GM23338 (cell line): ENCODE measurements at regions not wholly inside any gene's neighbourhood (a gene's known extent, or its start where the extent isn't known, plus 50 kb on each side); places are given as distances from the start of the nearest gene placed in this dataset.

ENCODE experiments used
- CREB1 ChIP-seq: fragments of 250-450 bp; sonication (Bioruptor Pico); IDR thresholded peaks from 2 replicates; pipeline ENCODE4 v1.5.0; 2020; ENCODE audit warnings: low read depth, mild to moderate bottlenecking, moderate library complexity
- ETS1 ChIP-seq: IDR thresholded peaks from 2 replicates; pipeline ENCODE4 v1.6.1; 2016; ENCODE audit warnings: antibody characterized with exemption
- EZH2 ChIP-seq: fragments of 200-600 bp; sonication (generic); IDR thresholded peaks from one replicate; pipeline ENCODE4 v1.8.0; 2017; ENCODE audit warnings: antibody characterized with exemption, mild to moderate bottlenecking, low read depth; ENCODE audit not compliant: unreplicated experiment
- EZH2phosphoT487 ChIP-seq: fragments of 200-600 bp; sonication (generic); IDR thresholded peaks from one replicate; pipeline ENCODE4 v1.8.1; 2018; ENCODE audit warnings: antibody characterized with exemption; ENCODE audit not compliant: unreplicated experiment
- JUNB ChIP-seq: IDR thresholded peaks from one replicate; pipeline ENCODE4 v1.6.1; 2016; ENCODE audit warnings: antibody characterized with exemption; ENCODE audit not compliant: unreplicated experiment
- NANOG ChIP-seq: IDR thresholded peaks from 2 replicates; pipeline ENCODE4 v1.6.1; 2016; ENCODE audit warnings: antibody characterized with exemption, borderline replicate concordance
- POLR2AphosphoS5 ChIP-seq: IDR thresholded peaks from 2 replicates; pipeline ENCODE4 v1.6.1; 2016; ENCODE audit warnings: antibody characterized with exemption, low read depth
- STAT1 ChIP-seq: IDR thresholded peaks from one replicate; pipeline ENCODE4 v1.6.1; 2016; ENCODE audit warnings: antibody characterized with exemption; ENCODE audit not compliant: unreplicated experiment
- ZNF114 ChIP-seq: fragments of 250-450 bp; sonication (Bioruptor Pico); IDR thresholded peaks from 2 replicates; pipeline ENCODE4 v1.5.0; 2020; ENCODE audit warnings: mild to moderate bottlenecking, moderate library complexity
- ZNF331 ChIP-seq: fragments of 250-450 bp; sonication (Bioruptor Pico); IDR thresholded peaks from 2 replicates; pipeline ENCODE4 v1.5.0; 2020; ENCODE audit warnings: low read depth, mild to moderate bottlenecking, moderate library complexity
- TF ChIP-seq, protein P1 (sequence below), 2 experiments: fragments of 200-600 bp in 1 of 2; sonication (generic) in 1 of 2; conservative IDR thresholded peaks; 2 replicates each; pipeline versions ENCODE4 v1.5.1 to v1.6.1; 2016 to 2017; ENCODE audit warnings: antibody characterized with exemption in 2 of 2, low read depth in 2 of 2, mild to moderate bottlenecking in 2 of 2, moderate library complexity in 1 of 2
- TF ChIP-seq, protein P2 (sequence below): IDR thresholded peaks from one replicate; pipeline ENCODE4 v1.6.1; 2018; ENCODE audit warnings: antibody characterized with exemption; ENCODE audit not compliant: unreplicated experiment
- TF ChIP-seq, protein P3 (sequence below): fragments of 250-450 bp; sonication (Bioruptor Pico); IDR thresholded peaks from 2 replicates; pipeline ENCODE4 v1.5.0; 2020; ENCODE audit warnings: mild to moderate bottlenecking, moderate library complexity

DNA sequence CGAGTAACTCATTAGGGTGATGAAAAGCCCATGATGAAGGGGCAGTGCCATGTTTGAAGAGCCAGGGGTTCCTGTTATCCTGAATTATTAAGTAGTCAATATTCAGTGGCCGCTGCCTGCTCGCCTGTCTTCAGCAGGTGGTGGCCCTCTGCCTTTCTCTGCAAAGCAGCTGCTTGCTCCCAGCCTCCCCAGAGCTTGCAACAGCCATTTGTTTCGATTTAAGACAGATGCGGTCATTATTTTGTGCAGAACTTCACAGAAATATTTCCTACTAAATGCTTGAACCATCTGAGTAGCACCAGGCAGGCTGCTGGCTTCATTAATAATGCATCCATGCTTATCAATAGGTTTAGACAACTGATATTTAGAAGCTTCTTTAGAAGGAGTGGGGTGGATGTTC is 104.3 kb upstream of the TTC29 start:
- TF ChIP-seq, protein P1, sequence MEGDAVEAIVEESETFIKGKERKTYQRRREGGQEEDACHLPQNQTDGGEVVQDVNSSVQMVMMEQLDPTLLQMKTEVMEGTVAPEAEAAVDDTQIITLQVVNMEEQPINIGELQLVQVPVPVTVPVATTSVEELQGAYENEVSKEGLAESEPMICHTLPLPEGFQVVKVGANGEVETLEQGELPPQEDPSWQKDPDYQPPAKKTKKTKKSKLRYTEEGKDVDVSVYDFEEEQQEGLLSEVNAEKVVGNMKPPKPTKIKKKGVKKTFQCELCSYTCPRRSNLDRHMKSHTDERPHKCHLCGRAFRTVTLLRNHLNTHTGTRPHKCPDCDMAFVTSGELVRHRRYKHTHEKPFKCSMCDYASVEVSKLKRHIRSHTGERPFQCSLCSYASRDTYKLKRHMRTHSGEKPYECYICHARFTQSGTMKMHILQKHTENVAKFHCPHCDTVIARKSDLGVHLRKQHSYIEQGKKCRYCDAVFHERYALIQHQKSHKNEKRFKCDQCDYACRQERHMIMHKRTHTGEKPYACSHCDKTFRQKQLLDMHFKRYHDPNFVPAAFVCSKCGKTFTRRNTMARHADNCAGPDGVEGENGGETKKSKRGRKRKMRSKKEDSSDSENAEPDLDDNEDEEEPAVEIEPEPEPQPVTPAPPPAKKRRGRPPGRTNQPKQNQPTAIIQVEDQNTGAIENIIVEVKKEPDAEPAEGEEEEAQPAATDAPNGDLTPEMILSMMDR (conservative IDR thresholded peaks at IDR 0.05; ENCODE audit: low read depth in 2 of 2): no peak
- TF ChIP-seq EZH2phosphoT487 (no peak), POLR2AphosphoS5 (no peak), CREB1 (CRISPR knock-in tag) (no peak), EZH2 (no peak), JUNB (no peak), ZNF114 (CRISPR knock-in tag) (no peak), ETS1 (no peak), STAT1 (no peak), NANOG (no peak), ZNF331 (no peak)
- TF ChIP-seq, protein P2, sequence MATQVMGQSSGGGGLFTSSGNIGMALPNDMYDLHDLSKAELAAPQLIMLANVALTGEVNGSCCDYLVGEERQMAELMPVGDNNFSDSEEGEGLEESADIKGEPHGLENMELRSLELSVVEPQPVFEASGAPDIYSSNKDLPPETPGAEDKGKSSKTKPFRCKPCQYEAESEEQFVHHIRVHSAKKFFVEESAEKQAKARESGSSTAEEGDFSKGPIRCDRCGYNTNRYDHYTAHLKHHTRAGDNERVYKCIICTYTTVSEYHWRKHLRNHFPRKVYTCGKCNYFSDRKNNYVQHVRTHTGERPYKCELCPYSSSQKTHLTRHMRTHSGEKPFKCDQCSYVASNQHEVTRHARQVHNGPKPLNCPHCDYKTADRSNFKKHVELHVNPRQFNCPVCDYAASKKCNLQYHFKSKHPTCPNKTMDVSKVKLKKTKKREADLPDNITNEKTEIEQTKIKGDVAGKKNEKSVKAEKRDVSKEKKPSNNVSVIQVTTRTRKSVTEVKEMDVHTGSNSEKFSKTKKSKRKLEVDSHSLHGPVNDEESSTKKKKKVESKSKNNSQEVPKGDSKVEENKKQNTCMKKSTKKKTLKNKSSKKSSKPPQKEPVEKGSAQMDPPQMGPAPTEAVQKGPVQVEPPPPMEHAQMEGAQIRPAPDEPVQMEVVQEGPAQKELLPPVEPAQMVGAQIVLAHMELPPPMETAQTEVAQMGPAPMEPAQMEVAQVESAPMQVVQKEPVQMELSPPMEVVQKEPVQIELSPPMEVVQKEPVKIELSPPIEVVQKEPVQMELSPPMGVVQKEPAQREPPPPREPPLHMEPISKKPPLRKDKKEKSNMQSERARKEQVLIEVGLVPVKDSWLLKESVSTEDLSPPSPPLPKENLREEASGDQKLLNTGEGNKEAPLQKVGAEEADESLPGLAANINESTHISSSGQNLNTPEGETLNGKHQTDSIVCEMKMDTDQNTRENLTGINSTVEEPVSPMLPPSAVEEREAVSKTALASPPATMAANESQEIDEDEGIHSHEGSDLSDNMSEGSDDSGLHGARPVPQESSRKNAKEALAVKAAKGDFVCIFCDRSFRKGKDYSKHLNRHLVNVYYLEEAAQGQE: no peak
- TF ChIP-seq, protein P3, sequence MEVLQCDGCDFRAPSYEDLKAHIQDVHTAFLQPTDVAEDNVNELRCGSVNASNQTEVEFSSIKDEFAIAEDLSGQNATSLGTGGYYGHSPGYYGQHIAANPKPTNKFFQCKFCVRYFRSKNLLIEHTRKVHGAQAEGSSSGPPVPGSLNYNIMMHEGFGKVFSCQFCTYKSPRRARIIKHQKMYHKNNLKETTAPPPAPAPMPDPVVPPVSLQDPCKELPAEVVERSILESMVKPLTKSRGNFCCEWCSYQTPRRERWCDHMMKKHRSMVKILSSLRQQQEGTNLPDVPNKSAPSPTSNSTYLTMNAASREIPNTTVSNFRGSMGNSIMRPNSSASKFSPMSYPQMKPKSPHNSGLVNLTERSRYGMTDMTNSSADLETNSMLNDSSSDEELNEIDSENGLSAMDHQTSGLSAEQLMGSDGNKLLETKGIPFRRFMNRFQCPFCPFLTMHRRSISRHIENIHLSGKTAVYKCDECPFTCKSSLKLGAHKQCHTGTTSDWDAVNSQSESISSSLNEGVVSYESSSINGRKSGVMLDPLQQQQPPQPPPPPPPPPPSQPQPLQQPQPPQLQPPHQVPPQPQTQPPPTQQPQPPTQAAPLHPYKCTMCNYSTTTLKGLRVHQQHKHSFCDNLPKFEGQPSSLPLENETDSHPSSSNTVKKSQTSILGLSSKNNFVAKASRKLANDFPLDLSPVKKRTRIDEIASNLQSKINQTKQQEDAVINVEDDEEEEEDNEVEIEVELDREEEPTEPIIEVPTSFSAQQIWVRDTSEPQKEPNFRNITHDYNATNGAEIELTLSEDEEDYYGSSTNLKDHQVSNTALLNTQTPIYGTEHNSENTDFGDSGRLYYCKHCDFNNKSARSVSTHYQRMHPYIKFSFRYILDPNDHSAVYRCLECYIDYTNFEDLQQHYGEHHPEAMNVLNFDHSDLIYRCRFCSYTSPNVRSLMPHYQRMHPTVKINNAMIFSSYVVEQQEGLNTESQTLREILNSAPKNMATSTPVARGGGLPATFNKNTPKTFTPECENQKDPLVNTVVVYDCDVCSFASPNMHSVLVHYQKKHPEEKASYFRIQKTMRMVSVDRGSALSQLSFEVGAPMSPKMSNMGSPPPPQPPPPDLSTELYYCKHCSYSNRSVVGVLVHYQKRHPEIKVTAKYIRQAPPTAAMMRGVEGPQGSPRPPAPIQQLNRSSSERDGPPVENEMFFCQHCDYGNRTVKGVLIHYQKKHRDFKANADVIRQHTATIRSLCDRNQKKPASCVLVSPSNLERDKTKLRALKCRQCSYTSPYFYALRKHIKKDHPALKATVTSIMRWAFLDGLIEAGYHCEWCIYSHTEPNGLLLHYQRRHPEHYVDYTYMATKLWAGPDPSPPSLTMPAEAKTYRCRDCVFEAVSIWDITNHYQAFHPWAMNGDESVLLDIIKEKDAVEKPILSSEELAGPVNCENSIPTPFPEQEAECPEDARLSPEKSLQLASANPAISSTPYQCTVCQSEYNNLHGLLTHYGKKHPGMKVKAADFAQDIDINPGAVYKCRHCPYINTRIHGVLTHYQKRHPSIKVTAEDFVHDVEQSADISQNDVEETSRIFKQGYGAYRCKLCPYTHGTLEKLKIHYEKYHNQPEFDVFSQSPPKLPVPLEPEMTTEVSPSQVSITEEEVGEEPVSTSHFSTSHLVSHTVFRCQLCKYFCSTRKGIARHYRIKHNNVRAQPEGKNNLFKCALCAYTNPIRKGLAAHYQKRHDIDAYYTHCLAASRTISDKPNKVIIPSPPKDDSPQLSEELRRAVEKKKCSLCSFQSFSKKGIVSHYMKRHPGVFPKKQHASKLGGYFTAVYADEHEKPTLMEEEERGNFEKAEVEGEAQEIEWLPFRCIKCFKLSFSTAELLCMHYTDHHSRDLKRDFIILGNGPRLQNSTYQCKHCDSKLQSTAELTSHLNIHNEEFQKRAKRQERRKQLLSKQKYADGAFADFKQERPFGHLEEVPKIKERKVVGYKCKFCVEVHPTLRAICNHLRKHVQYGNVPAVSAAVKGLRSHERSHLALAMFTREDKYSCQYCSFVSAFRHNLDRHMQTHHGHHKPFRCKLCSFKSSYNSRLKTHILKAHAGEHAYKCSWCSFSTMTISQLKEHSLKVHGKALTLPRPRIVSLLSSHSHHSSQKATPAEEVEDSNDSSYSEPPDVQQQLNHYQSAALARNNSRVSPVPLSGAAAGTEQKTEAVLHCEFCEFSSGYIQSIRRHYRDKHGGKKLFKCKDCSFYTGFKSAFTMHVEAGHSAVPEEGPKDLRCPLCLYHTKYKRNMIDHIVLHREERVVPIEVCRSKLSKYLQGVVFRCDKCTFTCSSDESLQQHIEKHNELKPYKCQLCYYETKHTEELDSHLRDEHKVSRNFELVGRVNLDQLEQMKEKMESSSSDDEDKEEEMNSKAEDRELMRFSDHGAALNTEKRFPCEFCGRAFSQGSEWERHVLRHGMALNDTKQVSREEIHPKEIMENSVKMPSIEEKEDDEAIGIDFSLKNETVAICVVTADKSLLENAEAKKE (CRISPR knock-in tag): no peak
